Jurkat, Clone E6-1 (cell line): ENCODE measurements at regions not wholly inside any gene's neighbourhood (a gene's known extent, or its start where the extent isn't known, plus 50 kb on each side); places are given as distances from the start of the nearest gene placed in this dataset.

Experiments
- DNase-seq: peaks from one replicate; pipeline ENCODE4 v3.0.0-alpha.2; 2011; ENCODE audit warnings: low read depth, low spot score
- H3K4me3 ChIP-seq: 2 replicates; pipeline ENCODE4 v1.5.1; 2011; ENCODE audit warnings: mild to moderate bottlenecking, low read length, control low read depth, moderate library complexity

- H3K4me3 ChIP-seq = no peak overlapping the region
- no peak for DNase-seq
Measured at GRCh38 chr4:18578307-18578706, 556.8 kb upstream of the LCORL start.

- no peak for DNase-seq
- no peak overlapping the region for H3K4me3 ChIP-seq
Measured at GRCh38 chr4:18572481-18572880, 550.9 kb upstream of the LCORL start.

- DNase-seq = no peak
- no peak overlapping the region for H3K4me3 ChIP-seq
Measured at GRCh38 chr4:18571301-18571761, 549.8 kb upstream of the LCORL start.

GRCh38 chr4:18570370-18570769 lies 548.8 kb upstream of the LCORL start:
- DNase-seq = no peak
- no peak overlapping the region for H3K4me3 ChIP-seq

GRCh38 chr4:18568600-18568999 lies 547.0 kb upstream of the LCORL start:
- DNase-seq = no peak
- no peak overlapping the region for H3K4me3 ChIP-seq

- no peak overlapping the region for H3K4me3 ChIP-seq
Measured at GRCh38 chr4:18566970-18567799, 545.6 kb upstream of the LCORL start.

GRCh38 chr4:18559492-18559891 lies 537.9 kb upstream of the LCORL start:
- DNase-seq = no peak

More at GRCh38 chr4:18566970-18567799, 545.6 kb upstream of the LCORL start:
- no peak for DNase-seq

GRCh38 chr4:18556402-18556801 lies 534.8 kb upstream of the LCORL start:
- no peak for DNase-seq

More at GRCh38 chr4:18559492-18559891, 537.9 kb upstream of the LCORL start:
- H3K4me3 ChIP-seq = no peak overlapping the region

GRCh38 chr4:18540349-18540748 lies 518.8 kb upstream of the LCORL start:
- no peak for DNase-seq

More at GRCh38 chr4:18556402-18556801, 534.8 kb upstream of the LCORL start:
- no peak overlapping the region for H3K4me3 ChIP-seq

GRCh38 chr4:18538121-18538520 lies 516.6 kb upstream of the LCORL start:
- H3K4me3 ChIP-seq = no peak overlapping the region
- no peak for DNase-seq

More at GRCh38 chr4:18540349-18540748, 518.8 kb upstream of the LCORL start:
- no peak overlapping the region for H3K4me3 ChIP-seq

- no peak overlapping the region for H3K4me3 ChIP-seq
- no peak for DNase-seq
Measured at GRCh38 chr4:18536428-18536827, 514.9 kb upstream of the LCORL start.

GRCh38 chr4:18535948-18536347 lies 514.4 kb upstream of the LCORL start:
- no peak for DNase-seq
- H3K4me3 ChIP-seq = no peak overlapping the region

GRCh38 chr4:18533262-18533775 lies 511.8 kb upstream of the LCORL start:
- DNase-seq = no peak
- H3K4me3 ChIP-seq = no peak overlapping the region

- H3K4me3 ChIP-seq = no peak overlapping the region
- DNase-seq = no peak
Measured at GRCh38 chr4:18531731-18532130, 510.2 kb upstream of the LCORL start.

- no peak overlapping the region for H3K4me3 ChIP-seq
- DNase-seq = no peak
Measured at GRCh38 chr4:18529482-18529881, 507.9 kb upstream of the LCORL start.

GRCh38 chr4:18524667-18525066 lies 503.1 kb upstream of the LCORL start:
- no peak for DNase-seq
- H3K4me3 ChIP-seq = no peak overlapping the region

- DNase-seq = no peak
- H3K4me3 ChIP-seq = no peak overlapping the region
Measured at GRCh38 chr4:18518098-18518497, 496.5 kb upstream of the LCORL start.

GRCh38 chr4:18513861-18514260 lies 492.3 kb upstream of the LCORL start:
- H3K4me3 ChIP-seq = no peak overlapping the region
- no peak for DNase-seq

GRCh38 chr4:18512718-18513117 lies 491.2 kb upstream of the LCORL start:
- no peak for DNase-seq
- H3K4me3 ChIP-seq = no peak overlapping the region

GRCh38 chr4:18511727-18512126 lies 490.2 kb upstream of the LCORL start:
- H3K4me3 ChIP-seq = no peak overlapping the region
- no peak for DNase-seq

GRCh38 chr4:18508786-18509185 lies 487.2 kb upstream of the LCORL start:
- no peak for DNase-seq
- H3K4me3 ChIP-seq = no peak overlapping the region
